DOHH2 (cell line): ENCODE measurements at regions not wholly inside any gene's neighbourhood (a gene's known extent, or its start where the extent isn't known, plus 50 kb on each side); places are given as distances from the start of the nearest gene placed in this dataset.

Experiments
- CTCF ChIP-seq: fragments of 200-600 bp; sonication (generic); IDR thresholded peaks from one replicate; pipeline ENCODE4 v1.5.1; 2014; ENCODE audit warnings: antibody characterized with exemption, mild to moderate bottlenecking, low read depth, low read length; ENCODE audit not compliant: poor library complexity, severe bottlenecking
- EZH2phosphoT487 ChIP-seq: fragments of 200-600 bp; sonication (generic); IDR thresholded peaks from 2 replicates; pipeline ENCODE4 v1.6.1; 2017; ENCODE audit warnings: borderline replicate concordance, mild to moderate bottlenecking, antibody characterized with exemption, low read length, moderate library complexity, mixed read lengths

- TF ChIP-seq CTCF (no peak), EZH2phosphoT487 (no peak)
Observed at GRCh38 chr7:94212160-94212559, 182.5 kb upstream of the COL1A2 start.
